CD8-positive, alpha-beta memory T cell (primary cell): ENCODE measurements at regions not wholly inside any gene's neighbourhood (a gene's known extent, or its start where the extent isn't known, plus 50 kb on each side); places are given as distances from the start of the nearest gene placed in this dataset.
A peak's percentile ranks its signal among the peaks of the same experiment; 100 is the strongest.

Experiments used
- CTCF ChIA-PET: fragments of 350-600 bp; sonication (Branson Sonifier 250); formaldehyde crosslinking; loops from one replicate; lab custom pipeline; 2021; ENCODE audit warnings: antibody characterized with exemption; lab: Charles Lee
- POLR2A ChIA-PET: fragments of 350-600 bp; sonication (Branson Sonifier 250); formaldehyde crosslinking; loops from one replicate; lab custom pipeline; 2021; ENCODE audit warnings: antibody characterized with exemption; lab: Charles Lee
- DNase-seq, 5 donors: peaks; one replicate each; pipeline versions ENCODE4 v3.0.0 to v3.0.0-alpha.2; 2020 to 2022; ENCODE audit warnings: mixed read lengths in 1 of 5
- H3K27ac ChIP-seq: one replicate; pipeline ENCODE4 v1.7.0; 2013; ENCODE audit warnings: low read depth, mild to moderate bottlenecking, low read length, moderate library complexity
- H3K27me3 ChIP-seq: 2 replicates; pipeline ENCODE4 v1.7.0; 2013; ENCODE audit warnings: low read length, mild to moderate bottlenecking; ENCODE audit not compliant: insufficient read depth, poor library complexity, severe bottlenecking
- H3K36me3 ChIP-seq: 2 replicates; pipeline ENCODE4 v1.7.0; 2013; ENCODE audit warnings: mild to moderate bottlenecking, low read length, moderate library complexity; ENCODE audit not compliant: insufficient read depth
- H3K4me1 ChIP-seq: 2 replicates; pipeline ENCODE4 v1.7.0; 2013; ENCODE audit warnings: mild to moderate bottlenecking, low read length, moderate library complexity; ENCODE audit not compliant: insufficient read depth
- H3K4me3 ChIP-seq: 2 replicates; pipeline ENCODE4 v1.7.0; 2013; ENCODE audit warnings: mild to moderate bottlenecking, low read length
- H3K9me3 ChIP-seq: 2 replicates; pipeline ENCODE4 v1.7.0; 2013; ENCODE audit warnings: mild to moderate bottlenecking, low read length
- H3K27ac Mint-ChIP-seq, 8 donors: one replicate each; pipeline ENCODE4 v1.8.0; 2020 to 2021; ENCODE audit warnings: mixed read lengths in 8 of 8, mild to moderate bottlenecking in 6 of 8, inconsistent platforms in 3 of 8, moderate library complexity in 3 of 8
- H3K27me3 Mint-ChIP-seq, 2 donors: one replicate each; pipeline ENCODE4 v1.8.0; 2020 to 2021; ENCODE audit warnings: mixed read lengths in 2 of 2, mild to moderate bottlenecking in 1 of 2, moderate library complexity in 1 of 2
- H3K36me3 Mint-ChIP-seq, 3 donors: one replicate each; pipeline ENCODE4 v1.8.0; 2020 to 2021; ENCODE audit warnings: mixed read lengths in 3 of 3, inconsistent platforms in 1 of 3, mild to moderate bottlenecking in 1 of 3
- H3K4me1 Mint-ChIP-seq, 3 donors: one replicate each; pipeline ENCODE4 v1.8.0; 2020 to 2021; ENCODE audit warnings: mixed read lengths in 3 of 3, inconsistent platforms in 1 of 3, mild to moderate bottlenecking in 1 of 3
- H3K4me3 Mint-ChIP-seq, 7 donors: one replicate each; pipeline ENCODE4 v1.8.0; 2020 to 2021; ENCODE audit warnings: mixed read lengths in 7 of 7, mild to moderate bottlenecking in 6 of 7, moderate library complexity in 4 of 7, inconsistent platforms in 2 of 7
- H3K9me3 Mint-ChIP-seq, 5 donors: one replicate each; pipeline ENCODE4 v1.8.0; 2020 to 2022; ENCODE audit warnings: mixed read lengths in 5 of 5, mild to moderate bottlenecking in 3 of 5, moderate library complexity in 2 of 5, inconsistent platforms in 1 of 5

DNA sequence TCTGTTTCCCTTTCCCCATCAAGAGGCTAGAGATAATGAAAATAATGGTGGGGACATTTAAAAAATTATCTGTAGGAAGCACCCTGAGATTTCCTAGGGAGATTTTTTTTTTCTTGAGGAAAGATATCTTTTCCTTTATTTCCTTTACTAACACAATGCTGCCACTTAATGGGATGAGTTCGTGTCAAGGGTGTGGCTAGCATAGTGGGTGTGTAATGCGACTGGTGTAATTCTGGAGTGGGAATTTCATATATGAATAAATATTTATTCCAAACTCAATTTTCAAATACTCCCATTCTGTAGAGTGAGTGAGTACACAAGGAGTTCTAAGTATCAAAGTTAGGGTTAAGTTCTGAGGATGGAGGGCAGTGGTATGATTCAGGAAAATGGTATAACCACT, 66.1 kb upstream of the GALNT15 start:
- no peaks in the 10 kb centered on the region for H3K4me1 Mint-ChIP-seq
- DNase-seq, result no peak
- H3K9me3 Mint-ChIP-seq, result peaks cover 0 to 2% (median 0%) of the 10 kb centered on the region in 5 donors
- Histone ChIP-seq H3K36me3 (no peaks in the 10 kb centered on the region), H3K27me3 (no peaks in the 10 kb centered on the region), H3K4me3 (no peak overlapping the region), H3K27ac (no peak overlapping the region), H3K9me3 (no peaks in the 10 kb centered on the region), H3K4me1 (no peaks in the 10 kb centered on the region)
- no peaks in the 10 kb centered on the region for H3K36me3 Mint-ChIP-seq
- CTCF ChIA-PET, result no interaction called here
- POLR2A ChIA-PET, result no interaction called here
- no peak overlapping the region for H3K4me3 Mint-ChIP-seq
- H3K27me3 Mint-ChIP-seq, result peaks cover 3 to 20% of the 10 kb centered on the region in 2 donors
- no peak overlapping the region for H3K27ac Mint-ChIP-seq

DNA sequence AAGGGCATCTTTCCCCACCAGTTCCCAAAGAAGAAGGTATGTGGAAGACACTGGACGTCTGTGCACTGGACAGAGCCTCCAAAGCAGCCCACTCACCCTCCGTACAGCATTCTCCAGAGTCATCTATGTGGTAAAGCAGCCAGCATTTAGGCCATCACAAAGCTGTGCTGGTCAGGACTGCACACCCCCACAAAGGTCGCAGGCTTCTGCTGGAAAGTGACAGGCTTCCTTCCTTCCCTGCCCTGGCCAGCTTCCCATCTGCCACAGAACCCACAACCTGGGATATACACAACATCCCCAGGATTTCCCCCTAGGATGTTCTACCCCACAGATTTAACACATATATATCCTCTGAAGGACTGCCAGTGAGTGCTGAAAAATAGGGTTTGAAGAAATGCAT, 64.6 kb upstream of the GALNT15 start:
- Mint-ChIP-seq H3K9me3 (peaks cover 0 to 2% (median 0%) of the 10 kb centered on the region in 5 donors), H3K27ac (peak overlapping the region in 1 of 8 donors; percentile 1), H3K4me1 (no peaks in the 10 kb centered on the region), H3K27me3 (peaks cover 3 to 19% of the 10 kb centered on the region in 2 donors), H3K36me3 (no peaks in the 10 kb centered on the region), H3K4me3 (no peak overlapping the region)
- no peaks in the 10 kb centered on the region for H3K27me3 ChIP-seq
- H3K27ac ChIP-seq, result no peak overlapping the region
- no peaks in the 10 kb centered on the region for H3K4me1 ChIP-seq
- ChIA-PET POLR2A (no interaction called here), CTCF (no interaction called here)
- DNase-seq, result no peak
- no peaks in the 10 kb centered on the region for H3K9me3 ChIP-seq
- H3K36me3 ChIP-seq, result no peaks in the 10 kb centered on the region
- no peak overlapping the region for H3K4me3 ChIP-seq

DNA sequence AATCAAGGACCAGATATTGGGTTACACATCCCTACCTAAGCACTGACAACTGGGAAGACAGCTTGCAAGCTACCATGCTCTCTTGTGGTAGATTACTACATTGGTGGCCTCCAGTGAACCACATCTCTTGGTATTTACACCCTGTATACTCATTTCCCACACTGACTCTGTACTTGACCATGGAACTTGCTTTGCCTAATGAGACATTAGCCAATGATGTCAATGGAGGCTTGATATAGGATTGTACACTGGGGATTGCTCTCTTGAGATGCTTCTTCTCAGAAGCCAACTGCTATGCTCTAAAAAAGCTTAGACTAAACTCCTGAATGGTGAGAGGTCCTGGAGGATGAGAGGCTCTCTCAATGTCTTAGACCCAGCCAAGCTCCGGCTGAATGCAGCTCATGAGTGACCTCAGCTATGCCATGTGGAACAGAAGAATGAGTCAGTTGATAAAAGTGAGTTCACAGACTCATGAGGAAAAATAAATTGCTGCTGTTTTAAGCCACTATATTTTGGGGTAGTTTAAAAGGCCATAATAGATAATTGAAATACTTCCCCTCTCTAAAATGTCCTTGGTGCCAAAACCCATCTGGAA, 61.5 kb upstream of the GALNT15 start:
- peaks cover 0 to 4% of the 10 kb centered on the region in 2 donors for H3K27me3 Mint-ChIP-seq

DNA sequence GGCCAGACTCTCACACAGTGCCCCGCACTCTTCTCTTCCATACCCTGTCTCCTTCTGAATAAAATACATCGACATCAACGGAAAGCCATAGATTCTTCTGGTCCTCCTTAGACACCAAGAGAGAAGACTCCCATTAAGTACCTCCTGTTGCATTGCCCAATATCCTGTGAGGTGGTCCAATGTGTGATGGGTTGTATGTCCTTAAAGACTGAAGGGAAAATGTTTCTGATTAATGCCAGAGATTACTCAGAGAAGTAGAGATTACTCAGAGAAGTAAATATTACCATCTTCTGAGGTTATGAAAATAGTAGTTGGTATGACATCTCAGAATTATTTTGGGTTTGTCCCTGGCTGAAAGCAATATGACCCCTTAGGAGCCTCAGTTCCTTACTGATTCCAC, 60.8 kb upstream of the GALNT15 start:
- DNase-seq, result no peak
- Mint-ChIP-seq H3K27ac (no peak overlapping the region), H3K4me3 (no peak overlapping the region), H3K9me3 (peaks cover 0 to 2% (median 0%) of the 10 kb centered on the region in 5 donors), H3K4me1 (no peaks in the 10 kb centered on the region), H3K36me3 (peaks cover 0 to 1% (median 0%) of the 10 kb centered on the region in 3 donors), H3K27me3 (peaks cover 0 to 4% of the 10 kb centered on the region in 2 donors)
- ChIA-PET CTCF (no interaction called here), POLR2A (no interaction called here)
- no peaks in the 10 kb centered on the region for H3K27me3 ChIP-seq
- H3K27ac ChIP-seq, result no peak overlapping the region
- H3K36me3 ChIP-seq, result no peaks in the 10 kb centered on the region
- H3K4me3 ChIP-seq, result no peak overlapping the region
- no peaks in the 10 kb centered on the region for H3K9me3 ChIP-seq
- no peaks in the 10 kb centered on the region for H3K4me1 ChIP-seq

More for the DNA sequence above, 61.5 kb upstream of the GALNT15 start:
- Histone ChIP-seq H3K36me3 (no peaks in the 10 kb centered on the region), H3K27me3 (no peaks in the 10 kb centered on the region), H3K4me1 (no peaks in the 10 kb centered on the region), H3K27ac (no peak overlapping the region), H3K9me3 (no peaks in the 10 kb centered on the region), H3K4me3 (no peak overlapping the region)
- H3K27ac Mint-ChIP-seq, result no peak overlapping the region
- H3K4me1 Mint-ChIP-seq, result no peaks in the 10 kb centered on the region
- H3K4me3 Mint-ChIP-seq, result no peak overlapping the region
- peaks cover 0 to 1% (median 0%) of the 10 kb centered on the region in 3 donors for H3K36me3 Mint-ChIP-seq
- POLR2A ChIA-PET, result no interaction called here
- peaks cover 0 to 2% (median 0%) of the 10 kb centered on the region in 5 donors for H3K9me3 Mint-ChIP-seq
- no peak for DNase-seq
- CTCF ChIA-PET, result no interaction called here

DNA sequence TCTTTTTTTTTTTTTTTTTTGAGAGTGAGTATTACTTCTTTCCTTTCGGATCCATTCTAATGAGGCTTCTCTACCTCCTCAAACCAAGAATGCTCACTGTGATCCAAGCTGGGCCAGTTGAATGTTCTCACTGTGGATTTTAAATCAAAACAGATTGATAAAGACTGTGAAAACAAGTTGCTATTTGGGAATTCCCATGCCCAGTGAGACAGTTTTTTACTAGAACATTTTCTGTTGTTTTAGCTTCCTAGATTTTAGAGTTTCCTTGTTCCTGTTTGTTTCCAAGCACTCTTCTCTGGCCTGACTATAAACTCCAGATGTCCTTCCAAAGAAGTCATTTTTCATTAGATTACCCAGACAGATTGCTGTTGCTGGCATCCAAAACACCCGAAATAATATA, 60.1 kb upstream of the GALNT15 start:
- no peak overlapping the region for H3K4me3 Mint-ChIP-seq
- H3K36me3 ChIP-seq, result no peaks in the 10 kb centered on the region
- DNase-seq, result no peak
- no peaks in the 10 kb centered on the region for H3K27me3 ChIP-seq
- H3K9me3 ChIP-seq, result no peaks in the 10 kb centered on the region
- no peak overlapping the region for H3K27ac Mint-ChIP-seq
- H3K27me3 Mint-ChIP-seq, result peaks cover 0 to 3% of the 10 kb centered on the region in 2 donors
- no peak overlapping the region for H3K4me3 ChIP-seq
- H3K27ac ChIP-seq, result no peak overlapping the region
- no peaks in the 10 kb centered on the region for H3K4me1 Mint-ChIP-seq
- peaks cover 0 to 1% (median 0%) of the 10 kb centered on the region in 3 donors for H3K36me3 Mint-ChIP-seq
- ChIA-PET POLR2A (no interaction called here), CTCF (no interaction called here)
- no peaks in the 10 kb centered on the region for H3K4me1 ChIP-seq
- H3K9me3 Mint-ChIP-seq, result peaks cover 0 to 2% (median 0%) of the 10 kb centered on the region in 5 donors

DNA sequence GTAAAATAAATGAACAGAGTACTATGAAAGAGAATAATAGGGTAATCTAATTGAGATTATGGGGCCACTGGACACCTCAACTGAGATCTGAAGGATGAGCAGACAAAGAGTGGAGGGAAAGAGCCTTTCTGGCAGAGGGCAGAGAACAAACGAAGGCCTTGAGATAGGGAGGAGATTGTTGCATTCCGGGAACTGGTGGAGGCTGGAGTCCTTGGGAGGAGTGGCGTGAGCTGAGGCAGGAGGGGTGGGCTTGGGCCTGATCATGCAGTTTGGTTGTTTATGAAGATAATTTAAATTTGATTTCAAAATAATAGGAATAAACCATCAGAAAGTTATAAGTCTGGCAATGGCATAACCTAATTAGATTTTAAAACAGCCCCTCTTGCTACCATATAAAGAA, 59.5 kb upstream of the GALNT15 start:
- POLR2A ChIA-PET, result no interaction called here
- no peaks in the 10 kb centered on the region for H3K9me3 ChIP-seq
- Mint-ChIP-seq H3K36me3 (peaks cover 0 to 1% (median 0%) of the 10 kb centered on the region in 3 donors), H3K9me3 (peaks cover 0 to 2% (median 0%) of the 10 kb centered on the region in 5 donors), H3K27me3 (peaks cover 0 to 3% of the 10 kb centered on the region in 2 donors), H3K4me1 (no peaks in the 10 kb centered on the region), H3K4me3 (no peak overlapping the region), H3K27ac (no peak overlapping the region)
- no peak for DNase-seq
- no peaks in the 10 kb centered on the region for H3K36me3 ChIP-seq
- CTCF ChIA-PET, result no interaction called here
- H3K27me3 ChIP-seq, result no peaks in the 10 kb centered on the region
- no peak overlapping the region for H3K4me3 ChIP-seq
- H3K27ac ChIP-seq, result no peak overlapping the region
- H3K4me1 ChIP-seq, result no peaks in the 10 kb centered on the region

DNA sequence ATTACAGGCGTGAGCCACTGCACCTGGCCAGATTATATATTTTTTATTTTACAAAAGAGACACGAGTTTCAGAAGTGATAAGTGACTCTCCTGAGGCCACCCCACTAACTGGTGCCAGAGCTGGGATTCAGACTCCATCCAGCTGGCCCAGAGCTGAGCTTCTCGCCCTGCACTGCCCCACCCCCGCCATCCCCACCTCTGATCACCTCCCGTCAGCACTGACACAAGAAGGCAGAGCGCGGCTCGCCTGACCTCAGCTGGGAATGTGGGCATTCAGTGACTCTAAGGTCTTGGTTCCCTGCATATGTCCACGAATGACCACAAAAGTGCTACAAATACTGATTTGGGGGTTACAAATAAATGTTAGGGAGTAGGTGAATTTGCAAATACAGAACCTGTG, 56.1 kb upstream of the GALNT15 start:
- no peaks in the 10 kb centered on the region for H3K36me3 ChIP-seq
- ChIA-PET POLR2A (no interaction called here), CTCF (no interaction called here)
- no peak for DNase-seq
- no peak overlapping the region for H3K4me3 ChIP-seq
- H3K4me3 Mint-ChIP-seq, result no peak overlapping the region
- H3K27ac ChIP-seq, result no peak overlapping the region
- no peaks in the 10 kb centered on the region for H3K4me1 Mint-ChIP-seq
- peaks cover 0 to 4% (median 0%) of the 10 kb centered on the region in 5 donors for H3K9me3 Mint-ChIP-seq
- no peaks in the 10 kb centered on the region for H3K4me1 ChIP-seq
- H3K36me3 Mint-ChIP-seq, result peaks cover 0 to 1% (median 0%) of the 10 kb centered on the region in 3 donors
- no peak overlapping the region for H3K27ac Mint-ChIP-seq
- no peaks in the 10 kb centered on the region for H3K27me3 ChIP-seq
- H3K27me3 Mint-ChIP-seq, result peaks cover 0 to 3% of the 10 kb centered on the region in 2 donors
- H3K9me3 ChIP-seq, result no peaks in the 10 kb centered on the region

DNA sequence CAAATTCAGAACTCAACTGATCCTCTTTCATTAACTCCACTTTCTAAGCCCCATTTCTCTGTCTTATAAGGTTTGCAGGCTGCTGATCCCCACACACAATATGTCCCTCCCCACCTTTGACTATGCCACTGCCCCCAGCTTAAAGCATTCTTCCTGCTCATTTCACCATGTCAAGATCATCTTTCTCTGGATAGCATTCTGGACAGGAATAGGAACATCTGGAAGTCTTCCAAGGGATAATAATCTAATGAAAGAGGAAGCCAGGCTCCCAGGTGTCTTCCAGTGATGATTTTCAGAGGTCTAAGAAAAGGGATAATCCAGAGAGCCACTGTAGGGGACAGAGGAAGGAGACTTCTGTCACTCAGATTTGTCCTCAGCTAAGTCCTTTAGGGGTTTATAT, 54.6 kb upstream of the GALNT15 start:
- H3K9me3 ChIP-seq, result no peaks in the 10 kb centered on the region
- H3K9me3 Mint-ChIP-seq, result peaks cover 0 to 4% (median 0%) of the 10 kb centered on the region in 5 donors

More for the DNA sequence above, 54.6 kb upstream of the GALNT15 start:
- no peak for DNase-seq
- Histone ChIP-seq H3K4me3 (no peak overlapping the region), H3K4me1 (no peaks in the 10 kb centered on the region), H3K27ac (no peak overlapping the region), H3K36me3 (no peaks in the 10 kb centered on the region), H3K27me3 (no peaks in the 10 kb centered on the region)
- no peaks in the 10 kb centered on the region for H3K4me1 Mint-ChIP-seq
- no peak overlapping the region for H3K27ac Mint-ChIP-seq
- peaks cover 0 to 3% of the 10 kb centered on the region in 2 donors for H3K27me3 Mint-ChIP-seq
- no peak overlapping the region for H3K4me3 Mint-ChIP-seq
- H3K36me3 Mint-ChIP-seq, result peaks cover 0 to 1% (median 0%) of the 10 kb centered on the region in 3 donors
- POLR2A ChIA-PET, result no interaction called here
- CTCF ChIA-PET, result no interaction called here
